GM19438 (cell line): ENCODE measurements at regions not wholly inside any gene's neighbourhood (a gene's known extent, or its start where the extent isn't known, plus 50 kb on each side); places are given as distances from the start of the nearest gene placed in this dataset.

ENCODE experiments used
- ATAC-seq: cut with Tn5 transposase; IDR thresholded peaks from one replicate; pipeline ENCODE4 v1.9.1; 2021; ENCODE audit warnings: low read depth; ENCODE audit not compliant: unreplicated experiment

- no peak for ATAC-seq
Observed at GRCh38 chr3:83092521-83093221, 1331.2 kb upstream of the GBE1 start.

- ATAC-seq: no peak
Observed at GRCh38 chr3:83076041-83076440, 1314.6 kb upstream of the GBE1 start.

- no peak for ATAC-seq
Observed at GRCh38 chr3:83074485-83074884, 1313.0 kb upstream of the GBE1 start.

GRCh38 chr3:83065851-83066460 is 1304.5 kb upstream of the GBE1 start:
- ATAC-seq: no peak

- no peak for ATAC-seq
Observed at GRCh38 chr3:83063446-83063845, 1302.0 kb upstream of the GBE1 start.

GRCh38 chr3:83048556-83048955 is 1287.1 kb upstream of the GBE1 start:
- ATAC-seq: no peak

- ATAC-seq: no peak
Observed at GRCh38 chr3:83039422-83039821, 1278.0 kb upstream of the GBE1 start.

GRCh38 chr3:83035704-83036010 is 1274.2 kb upstream of the GBE1 start:
- no peak for ATAC-seq

- no peak for ATAC-seq
Observed at GRCh38 chr3:83034806-83035703, 1273.6 kb upstream of the GBE1 start.

- no peak for ATAC-seq
Observed at GRCh38 chr3:83033133-83033532, 1271.7 kb upstream of the GBE1 start.

GRCh38 chr3:83023086-83023485 is 1261.6 kb upstream of the GBE1 start:
- ATAC-seq: no peak

- ATAC-seq: no peak
Observed at GRCh38 chr3:83011481-83011880, 1250.0 kb upstream of the GBE1 start.

GRCh38 chr3:83003917-83004316 is 1242.5 kb upstream of the GBE1 start:
- no peak for ATAC-seq

GRCh38 chr3:83002869-83003445 is 1241.5 kb upstream of the GBE1 start:
- ATAC-seq: no peak

GRCh38 chr3:82999777-83000176 is 1238.3 kb upstream of the GBE1 start:
- ATAC-seq: no peak

GRCh38 chr3:82978368-82978767 is 1216.9 kb upstream of the GBE1 start:
- ATAC-seq: no peak

GRCh38 chr3:82977871-82978270 is 1216.4 kb upstream of the GBE1 start:
- ATAC-seq: no peak

- ATAC-seq: no peak
Observed at GRCh38 chr3:82973791-82974190, 1212.3 kb upstream of the GBE1 start.

GRCh38 chr3:82960379-82960778 is 1198.9 kb upstream of the GBE1 start:
- ATAC-seq: no peak

- ATAC-seq: no peak
Observed at GRCh38 chr3:82957696-82958095, 1196.3 kb upstream of the GBE1 start.

- ATAC-seq: no peak
Observed at GRCh38 chr3:82957079-82957478, 1195.6 kb upstream of the GBE1 start.
